ENCODE measurements at regions not wholly inside any gene's neighbourhood (a gene's known extent, or its start where the extent isn't known, plus 50 kb on each side); places are given as distances from the start of the nearest gene placed in this dataset.

DNA sequence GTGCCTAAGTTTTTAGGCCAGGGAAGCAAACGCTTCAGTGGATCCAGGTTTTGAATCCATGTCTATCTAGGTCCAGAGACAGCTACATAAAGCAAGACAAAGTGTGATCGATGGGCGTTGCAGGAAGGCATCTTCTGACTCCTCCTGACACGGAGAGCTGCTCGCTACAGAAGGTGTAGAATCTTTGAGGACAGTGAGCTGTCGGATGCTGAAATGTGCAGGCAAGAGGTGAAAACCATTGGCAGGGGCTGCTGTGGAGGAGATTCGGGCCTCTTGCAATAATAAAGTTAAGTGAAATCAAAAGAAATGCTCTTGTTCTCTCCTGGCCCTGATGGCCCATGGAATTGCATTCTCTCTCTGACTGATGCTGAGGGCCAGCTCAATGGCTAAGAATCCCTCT lies 336.2 kb downstream of the CYRIA start:
- TF ChIP-seq, protein P1, sequence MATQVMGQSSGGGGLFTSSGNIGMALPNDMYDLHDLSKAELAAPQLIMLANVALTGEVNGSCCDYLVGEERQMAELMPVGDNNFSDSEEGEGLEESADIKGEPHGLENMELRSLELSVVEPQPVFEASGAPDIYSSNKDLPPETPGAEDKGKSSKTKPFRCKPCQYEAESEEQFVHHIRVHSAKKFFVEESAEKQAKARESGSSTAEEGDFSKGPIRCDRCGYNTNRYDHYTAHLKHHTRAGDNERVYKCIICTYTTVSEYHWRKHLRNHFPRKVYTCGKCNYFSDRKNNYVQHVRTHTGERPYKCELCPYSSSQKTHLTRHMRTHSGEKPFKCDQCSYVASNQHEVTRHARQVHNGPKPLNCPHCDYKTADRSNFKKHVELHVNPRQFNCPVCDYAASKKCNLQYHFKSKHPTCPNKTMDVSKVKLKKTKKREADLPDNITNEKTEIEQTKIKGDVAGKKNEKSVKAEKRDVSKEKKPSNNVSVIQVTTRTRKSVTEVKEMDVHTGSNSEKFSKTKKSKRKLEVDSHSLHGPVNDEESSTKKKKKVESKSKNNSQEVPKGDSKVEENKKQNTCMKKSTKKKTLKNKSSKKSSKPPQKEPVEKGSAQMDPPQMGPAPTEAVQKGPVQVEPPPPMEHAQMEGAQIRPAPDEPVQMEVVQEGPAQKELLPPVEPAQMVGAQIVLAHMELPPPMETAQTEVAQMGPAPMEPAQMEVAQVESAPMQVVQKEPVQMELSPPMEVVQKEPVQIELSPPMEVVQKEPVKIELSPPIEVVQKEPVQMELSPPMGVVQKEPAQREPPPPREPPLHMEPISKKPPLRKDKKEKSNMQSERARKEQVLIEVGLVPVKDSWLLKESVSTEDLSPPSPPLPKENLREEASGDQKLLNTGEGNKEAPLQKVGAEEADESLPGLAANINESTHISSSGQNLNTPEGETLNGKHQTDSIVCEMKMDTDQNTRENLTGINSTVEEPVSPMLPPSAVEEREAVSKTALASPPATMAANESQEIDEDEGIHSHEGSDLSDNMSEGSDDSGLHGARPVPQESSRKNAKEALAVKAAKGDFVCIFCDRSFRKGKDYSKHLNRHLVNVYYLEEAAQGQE (IDR thresholded peaks at IDR 0.05; ENCODE audit: insufficient read depth in 1 of 2, low read depth in 2 of 2, low read length in 2 of 2) = no peak
- TF ChIP-seq FOXP2 (optimal IDR thresholded peaks at IDR 0.05; ENCODE audit: borderline replicate concordance, extremely low read depth, extremely low read length, insufficient read depth) (no peak), POLR2AphosphoS5 (IDR thresholded peaks at IDR 0.05; ENCODE audit: low read depth, low read length) (no peak), TAF1 (IDR thresholded peaks at IDR 0.05; ENCODE audit: borderline replicate concordance, insufficient read depth, low read length) (no peak), SIN3A (IDR thresholded peaks at IDR 0.05; ENCODE audit: borderline replicate concordance, insufficient read depth, low read length) (no peak)

- no peak for TF ChIP-seq FOXP2 (optimal IDR thresholded peaks at IDR 0.05; ENCODE audit: borderline replicate concordance, extremely low read depth, extremely low read length, insufficient read depth)
- TF ChIP-seq TAF1 (IDR thresholded peaks at IDR 0.05; ENCODE audit: borderline replicate concordance, insufficient read depth, low read length) = no peak
- TF ChIP-seq POLR2AphosphoS5 (IDR thresholded peaks at IDR 0.05; ENCODE audit: low read depth, low read length) = no peak
- TF ChIP-seq, protein P1 (IDR thresholded peaks at IDR 0.05; ENCODE audit: insufficient read depth in 1 of 2, low read depth in 2 of 2, low read length in 2 of 2) = no peak
- TF ChIP-seq SIN3A (IDR thresholded peaks at IDR 0.05; ENCODE audit: borderline replicate concordance, insufficient read depth, low read length) = no peak
These were observed 337.0 kb downstream of the CYRIA start for GRCh38 chr2:16328521-16329190.

DNA sequence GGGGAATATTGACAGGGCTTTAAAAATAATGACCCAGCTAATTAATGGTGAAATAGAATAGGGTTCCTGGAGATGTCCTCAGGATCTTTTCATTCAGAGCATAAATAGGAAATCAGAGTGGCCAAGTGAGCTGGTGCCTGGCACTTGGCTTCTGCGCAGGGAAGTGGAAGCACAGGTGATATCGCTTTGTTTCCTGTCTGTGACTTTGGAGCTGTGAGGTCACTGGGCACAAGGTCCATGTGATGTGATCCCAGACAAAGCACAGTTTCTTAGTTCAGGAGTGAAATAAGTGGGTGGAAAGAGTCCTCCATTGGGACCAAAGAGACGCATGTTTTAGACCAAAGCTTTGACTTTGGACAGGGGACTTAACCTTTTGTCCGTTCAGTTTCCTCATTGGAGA lies 338.3 kb downstream of the CYRIA start:
- TF ChIP-seq SIN3A (IDR thresholded peaks at IDR 0.05; ENCODE audit: borderline replicate concordance, insufficient read depth, low read length) (no peak), FOXP2 (optimal IDR thresholded peaks at IDR 0.05; ENCODE audit: borderline replicate concordance, extremely low read depth, extremely low read length, insufficient read depth) (no peak), POLR2AphosphoS5 (IDR thresholded peaks at IDR 0.05; ENCODE audit: low read depth, low read length) (no peak), TAF1 (IDR thresholded peaks at IDR 0.05; ENCODE audit: borderline replicate concordance, insufficient read depth, low read length) (no peak)
- TF ChIP-seq, protein P1 (IDR thresholded peaks at IDR 0.05; ENCODE audit: insufficient read depth in 1 of 2, low read depth in 2 of 2, low read length in 2 of 2) = no peak

DNA sequence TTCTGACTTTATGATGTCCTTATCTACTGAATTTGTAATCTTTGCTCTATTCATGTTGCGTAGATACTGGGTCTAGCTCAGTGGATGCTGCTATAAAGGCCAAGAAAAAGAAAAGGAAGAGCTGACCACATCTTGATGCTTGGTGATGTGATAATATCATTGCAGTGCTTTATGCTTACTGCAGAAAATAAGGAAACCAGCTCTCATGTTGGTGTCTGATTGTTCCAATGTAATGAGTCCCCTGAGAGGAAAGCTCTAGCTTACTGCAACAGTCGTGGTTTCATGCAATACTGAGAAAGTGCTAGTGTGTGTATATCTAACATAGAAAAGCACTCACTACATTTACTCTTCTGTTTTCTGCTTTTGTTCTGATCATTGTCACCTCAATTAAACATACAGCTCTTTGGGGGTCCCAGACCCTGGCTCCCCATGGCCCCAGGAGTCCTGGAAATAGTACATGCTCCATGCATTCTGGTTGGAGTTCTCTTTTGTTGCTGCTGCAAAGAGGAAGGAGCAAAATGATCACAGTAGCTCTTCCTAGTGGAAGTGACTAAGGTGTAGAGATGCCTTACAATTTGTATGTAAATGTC lies 338.8 kb downstream of the CYRIA start:
- TF ChIP-seq, protein P1 (IDR thresholded peaks at IDR 0.05; ENCODE audit: insufficient read depth in 1 of 2, low read depth in 2 of 2, low read length in 2 of 2) = no peak
- TF ChIP-seq POLR2AphosphoS5 (IDR thresholded peaks at IDR 0.05; ENCODE audit: low read depth, low read length) = no peak
- TF ChIP-seq TAF1 (IDR thresholded peaks at IDR 0.05; ENCODE audit: borderline replicate concordance, insufficient read depth, low read length) = no peak
- TF ChIP-seq SIN3A (IDR thresholded peaks at IDR 0.05; ENCODE audit: borderline replicate concordance, insufficient read depth, low read length) = no peak
- TF ChIP-seq FOXP2 (optimal IDR thresholded peaks at IDR 0.05; ENCODE audit: borderline replicate concordance, extremely low read depth, extremely low read length, insufficient read depth) = no peak
